Dermis blood vessel endothelial cell (primary cell): ENCODE measurements at regions not wholly inside any gene's neighbourhood (a gene's known extent, or its start where the extent isn't known, plus 50 kb on each side); places are given as distances from the start of the nearest gene placed in this dataset.

Source experiments
- DNase-seq: peaks from one replicate; pipeline ENCODE4 v3.0.0; 2010

DNA sequence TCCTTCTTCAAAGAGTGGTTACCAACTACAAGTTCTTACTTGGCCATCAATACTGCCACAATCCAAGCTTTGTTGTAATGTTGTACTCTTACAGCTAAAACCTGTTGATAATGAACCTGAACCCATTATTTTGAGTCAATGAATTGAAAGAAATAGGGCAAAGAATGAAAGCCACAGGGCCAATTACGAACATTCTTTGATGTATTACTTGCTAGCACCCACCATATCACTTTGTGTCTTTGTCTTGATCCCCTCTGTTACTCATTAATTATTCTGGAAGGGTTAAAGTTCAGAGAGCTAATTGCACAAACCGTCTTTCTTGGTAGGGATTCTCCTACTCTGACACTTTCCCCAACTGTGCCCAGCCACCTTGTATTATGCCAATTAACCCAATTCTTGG, 53.2 kb upstream of the TFEC start:
- no peak for DNase-seq

DNA sequence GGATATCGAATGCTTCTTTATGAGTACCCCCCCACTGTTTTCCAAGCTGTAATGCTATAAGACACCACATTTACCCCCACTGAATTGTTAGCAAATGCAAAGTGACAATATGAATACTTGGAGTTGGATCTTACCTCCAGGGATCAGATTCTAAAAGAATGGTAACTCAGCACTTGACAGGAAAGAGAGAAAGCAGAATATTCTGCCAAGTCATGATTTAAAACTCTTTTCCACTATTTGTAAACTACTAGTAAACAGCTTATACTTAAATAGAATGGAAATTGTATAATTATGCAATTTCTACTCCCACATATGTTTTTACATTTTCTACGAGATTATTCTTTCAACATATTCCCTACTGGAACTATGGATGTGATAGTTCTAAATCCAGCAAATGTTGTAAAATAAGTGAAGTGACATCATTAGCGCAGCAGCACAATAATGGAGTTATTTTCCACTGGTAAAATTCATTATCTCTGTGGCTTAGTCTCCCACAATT, 56.0 kb upstream of the TFEC start:
- DNase-seq, result no peak

DNA sequence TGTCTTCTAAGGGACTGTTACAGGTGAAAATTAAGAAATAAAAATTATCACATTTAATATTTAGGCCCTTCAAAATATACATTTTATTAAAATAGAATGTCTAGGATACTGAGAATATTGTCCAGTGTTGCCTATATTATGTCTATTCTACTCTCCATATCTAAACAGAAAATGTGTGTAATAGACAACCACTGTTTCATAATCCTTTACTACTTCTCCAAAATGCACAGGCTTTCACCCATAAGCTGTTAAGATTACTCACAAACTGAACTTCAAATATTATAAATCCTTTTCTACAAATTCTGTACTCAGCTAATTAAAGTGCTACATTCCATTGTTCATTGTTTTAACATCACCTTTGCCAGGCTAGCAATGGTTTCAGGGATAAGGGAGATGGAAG, 56.7 kb upstream of the TFEC start:
- no peak for DNase-seq

GRCh38 chr7:116087984-116088383, 57.4 kb upstream of the TFEC start:
- DNase-seq, result no peak

DNA sequence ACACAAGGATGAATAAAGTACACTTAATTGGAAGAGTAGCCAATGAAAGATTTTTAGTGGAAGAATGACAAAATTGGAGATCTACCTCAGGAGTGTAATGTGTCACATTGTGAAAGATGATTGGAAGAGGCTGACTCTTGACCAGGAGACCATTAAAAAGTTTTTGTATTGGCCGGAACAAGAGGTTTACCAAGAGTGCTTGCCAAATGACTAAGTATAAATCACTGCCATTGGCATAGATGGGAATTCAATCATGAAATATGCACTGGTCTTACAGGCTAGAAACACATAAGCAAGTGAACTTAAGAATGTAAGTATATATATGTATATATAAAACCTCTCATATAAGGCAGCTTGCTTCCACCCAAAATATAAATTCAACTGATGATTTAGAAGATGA, 58.7 kb upstream of the TFEC start:
- no peak for DNase-seq

- no peak for DNase-seq
These were observed 63.1 kb upstream of the TFEC start for GRCh38 chr7:116093516-116094301.

DNA sequence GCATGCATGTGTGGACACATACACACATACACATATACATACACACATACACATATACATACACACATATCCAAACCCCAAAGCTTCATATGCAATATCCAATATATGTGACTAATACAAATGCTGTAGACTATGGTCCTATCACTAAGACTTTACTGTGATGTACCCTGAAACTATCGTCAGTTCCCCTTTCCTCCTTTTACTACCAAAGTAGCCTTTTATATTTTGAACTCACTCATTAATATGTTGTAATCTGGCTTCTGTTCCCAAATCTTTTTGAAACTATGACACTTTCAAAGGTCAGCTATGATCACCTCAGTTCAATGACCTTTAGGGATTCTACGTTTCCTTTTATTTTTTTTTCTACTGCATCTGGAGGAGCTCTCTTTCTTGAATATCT, 64.8 kb upstream of the TFEC start:
- DNase-seq, result no peak

DNA sequence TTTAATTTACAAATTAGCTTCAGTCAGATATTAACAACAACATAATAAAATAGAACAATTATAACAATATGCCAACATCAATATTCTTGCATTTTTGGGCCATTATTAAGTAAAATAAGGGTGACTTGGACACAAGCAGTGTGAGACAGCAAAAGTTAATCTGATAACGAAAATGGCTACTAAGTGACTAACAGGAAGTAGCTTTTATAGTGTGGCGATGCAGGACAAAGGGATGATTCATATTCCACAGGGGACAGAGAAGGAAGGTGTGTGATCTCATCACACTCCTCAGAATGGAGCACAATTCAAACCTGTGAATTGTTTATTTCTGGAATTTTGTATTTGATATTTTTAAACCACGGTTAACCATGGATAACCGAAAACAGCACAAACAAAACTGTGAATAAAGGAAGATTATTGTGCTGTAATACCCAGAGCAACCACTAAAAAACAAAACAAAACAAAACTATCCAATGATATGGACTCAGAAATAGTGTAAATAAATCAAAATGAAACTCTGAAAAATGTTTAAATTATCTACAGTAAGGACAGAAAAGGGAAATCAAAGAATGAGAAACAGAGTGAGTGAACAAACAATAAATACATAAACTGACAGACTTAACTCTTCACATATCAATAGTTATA, 66.9 kb upstream of the TFEC start:
- DNase-seq, result peak; percentile 92

GRCh38 chr7:116098175-116098574, 67.6 kb upstream of the TFEC start:
- DNase-seq, result no peak

DNA sequence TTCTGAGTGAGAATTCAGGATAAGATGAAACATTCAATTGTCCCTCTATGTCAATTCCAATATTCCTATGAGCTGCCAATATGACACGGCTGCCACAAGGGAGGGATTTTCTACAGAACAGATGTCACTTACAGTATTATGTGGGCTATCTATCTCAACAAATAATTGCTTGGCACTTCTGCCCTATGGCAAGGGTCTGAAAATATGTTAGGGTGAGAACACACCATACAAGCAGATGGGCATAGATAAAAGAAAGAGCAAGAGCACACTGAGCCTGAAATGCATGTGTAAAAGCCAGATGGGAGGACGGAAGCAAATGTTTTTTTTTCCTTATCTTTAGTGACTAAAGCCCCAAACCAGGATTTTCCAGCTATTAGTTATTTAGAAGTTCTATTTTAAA, 70.1 kb upstream of the TFEC start:
- no peak for DNase-seq

- no peak for DNase-seq
These were observed 71.1 kb upstream of the TFEC start for GRCh38 chr7:116101704-116102103.

DNA sequence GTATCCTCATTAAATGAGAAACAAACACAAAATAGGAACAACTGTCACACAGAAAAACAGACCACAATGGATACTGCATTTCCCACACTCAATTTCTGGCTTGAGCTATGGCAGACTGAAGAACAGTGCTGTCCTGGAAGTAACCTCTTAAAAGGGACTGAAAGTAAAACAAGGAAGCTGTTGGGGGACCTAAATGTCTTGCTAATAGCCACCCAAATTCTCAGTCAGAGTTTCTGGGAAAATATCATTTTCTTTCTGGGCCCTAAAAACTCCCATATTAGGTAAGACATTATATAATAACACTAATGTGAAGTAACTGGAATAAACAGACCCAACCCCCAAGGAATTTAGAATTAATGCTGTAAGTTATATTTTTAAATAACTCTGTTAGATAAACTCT, 80.9 kb upstream of the TFEC start:
- no peak for DNase-seq

DNA sequence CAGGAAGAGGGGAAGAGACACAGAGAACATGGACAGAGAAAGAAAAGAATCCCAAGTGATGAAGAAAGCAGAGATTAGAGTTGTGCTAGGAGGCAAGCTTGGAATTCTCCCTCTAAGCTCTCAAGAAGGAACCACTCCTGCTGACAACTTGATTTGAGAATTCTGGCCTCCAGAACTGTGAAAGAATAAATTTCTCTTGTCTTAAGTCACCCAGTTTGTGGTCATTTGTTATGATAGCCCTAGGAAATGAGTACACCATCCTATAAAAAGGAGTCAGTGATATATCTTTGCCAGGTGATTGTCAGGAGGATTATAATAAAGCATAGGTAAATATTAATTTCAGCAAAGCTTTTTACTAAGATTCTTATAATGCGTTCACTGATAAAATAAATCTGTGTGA, 82.7 kb upstream of the TFEC start:
- DNase-seq, result no peak

DNA sequence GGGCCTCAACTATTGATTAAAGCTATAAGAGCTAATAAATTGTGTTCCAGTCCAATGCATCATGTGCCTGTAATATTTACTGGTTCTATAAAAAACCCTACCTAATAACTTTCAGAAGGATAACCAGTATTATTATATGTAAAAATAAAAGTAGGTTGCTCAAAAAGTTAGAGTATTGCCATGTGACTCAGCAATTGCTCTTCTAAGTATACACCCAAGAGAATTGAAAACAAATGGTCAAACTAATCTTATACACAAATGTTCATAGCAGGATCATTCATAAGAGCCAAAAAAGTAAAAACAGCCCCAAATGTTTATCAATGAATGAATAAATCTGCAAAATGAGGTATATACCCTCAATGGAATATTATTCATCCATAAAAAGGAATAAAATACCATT, 89.5 kb upstream of the TES start:
- no peak for DNase-seq

DNA sequence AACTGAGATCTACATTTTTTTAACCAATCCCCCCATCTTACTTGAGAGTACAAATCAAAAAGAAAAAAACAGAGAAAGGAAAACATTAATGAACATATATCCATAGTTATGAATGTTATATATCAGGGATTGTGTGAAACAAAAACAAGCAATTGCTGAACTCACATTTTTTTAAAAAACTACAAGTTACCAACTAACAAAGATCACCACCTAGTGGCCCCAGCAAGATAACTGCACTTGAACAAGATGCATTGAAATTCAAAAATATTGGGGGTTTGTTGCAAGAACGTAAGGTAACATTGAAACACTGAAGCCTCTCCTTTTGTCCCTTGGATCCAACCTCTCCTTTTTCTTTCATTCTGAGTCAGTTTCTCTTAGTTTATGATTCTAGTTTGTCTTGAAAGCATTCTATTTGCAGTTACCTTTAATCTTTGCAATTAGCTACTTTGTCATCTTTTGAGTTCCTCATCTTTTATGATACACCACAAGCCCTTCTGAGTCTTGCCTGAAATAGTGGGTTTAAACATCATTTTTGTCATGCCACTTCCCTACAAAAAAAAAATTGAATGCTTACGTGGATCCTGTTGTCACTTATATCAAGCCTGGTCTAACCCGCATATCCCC, 87.3 kb upstream of the TES start:
- peak; percentile 73 for DNase-seq

DNA sequence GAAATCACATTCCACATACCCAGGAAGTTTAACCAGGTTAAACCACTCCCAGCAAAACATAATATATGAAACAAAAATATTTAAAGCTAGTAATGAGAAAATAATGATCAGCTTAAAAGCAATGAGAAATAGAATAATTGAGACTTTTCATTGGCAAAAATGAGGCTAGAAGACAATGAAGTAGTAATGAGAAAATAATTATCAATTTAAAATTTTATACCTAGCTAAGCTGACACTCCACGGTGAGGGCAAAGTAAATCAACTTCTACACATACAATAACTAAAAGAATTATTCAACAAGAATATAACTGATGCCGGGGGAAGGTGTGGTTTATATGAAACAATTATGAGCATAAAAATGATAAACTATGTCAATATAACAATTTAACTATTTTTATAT, 82.2 kb upstream of the TES start:
- no peak for DNase-seq

GRCh38 chr7:116135306-116135705, 75.0 kb upstream of the TES start:
- DNase-seq, result peak; percentile 12

DNA sequence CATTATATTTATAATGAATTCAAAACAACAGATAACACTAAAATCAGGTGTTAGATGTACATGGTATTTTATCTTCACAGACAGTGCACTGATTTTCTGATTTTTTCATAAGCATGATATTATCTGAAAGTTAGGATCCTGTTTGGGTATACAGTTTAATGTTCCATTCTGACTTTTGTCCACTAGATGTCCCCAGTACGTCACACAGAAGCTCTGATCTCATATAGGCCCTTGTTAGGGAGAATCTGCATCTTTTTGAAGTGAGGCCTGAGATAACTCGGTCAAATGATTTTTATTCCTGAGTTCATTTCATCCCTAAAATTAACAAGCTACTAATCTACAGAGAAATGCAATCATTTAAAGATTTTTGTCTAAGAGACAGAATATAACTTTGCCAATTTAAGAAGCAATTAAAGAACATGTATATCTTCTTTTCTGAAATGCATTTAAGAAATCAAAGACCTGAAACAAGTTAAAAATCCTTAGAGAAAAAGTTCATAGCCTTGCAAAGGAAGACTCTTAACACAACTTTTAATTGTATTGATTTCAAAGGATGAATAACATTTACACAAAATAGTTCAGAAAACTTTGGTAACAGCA, 72.0 kb upstream of the TES start:
- peak; percentile 83 for DNase-seq

DNA sequence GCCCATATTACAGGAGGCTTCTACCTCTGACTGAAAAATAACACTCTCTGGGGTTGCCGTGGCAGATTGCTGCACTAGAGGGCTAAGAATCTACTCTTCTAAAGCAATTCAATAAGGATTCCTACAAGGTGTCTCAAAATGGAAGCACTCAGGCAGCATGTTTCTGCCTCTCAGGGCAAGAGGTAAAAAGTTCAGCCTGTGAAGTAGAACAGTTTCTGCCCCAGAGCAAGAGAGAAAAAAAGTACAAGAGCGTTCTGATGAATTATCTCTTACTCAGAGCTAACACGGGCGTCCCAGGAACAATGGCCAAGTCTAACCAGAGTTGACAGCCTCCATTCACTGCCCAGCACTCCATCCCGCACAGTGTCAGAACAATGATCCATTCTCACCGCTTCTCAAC, 71.3 kb upstream of the TES start:
- no peak for DNase-seq

- DNase-seq, result no peak
These were observed 70.5 kb upstream of the TES start for GRCh38 chr7:116139807-116140206.

DNA sequence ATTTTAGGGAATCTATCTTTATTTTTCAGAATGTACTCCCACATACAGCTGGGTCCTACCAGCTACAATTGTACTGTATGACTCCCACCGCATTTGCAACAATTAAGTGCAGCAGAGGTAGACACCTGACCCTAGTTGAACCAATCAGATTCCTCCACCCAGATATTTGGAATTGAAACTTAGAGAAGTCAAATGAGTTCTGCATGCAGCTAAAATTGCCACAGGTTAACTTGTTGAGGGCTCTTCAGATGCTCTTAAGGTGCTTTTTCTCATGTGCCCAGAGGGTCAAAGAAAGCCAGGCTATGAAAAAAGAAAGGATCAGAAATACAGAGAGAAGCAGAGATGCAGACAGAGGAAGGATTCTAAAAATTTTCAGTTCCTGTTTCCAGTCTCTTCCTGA, 68.0 kb upstream of the TES start:
- DNase-seq, result no peak

DNA sequence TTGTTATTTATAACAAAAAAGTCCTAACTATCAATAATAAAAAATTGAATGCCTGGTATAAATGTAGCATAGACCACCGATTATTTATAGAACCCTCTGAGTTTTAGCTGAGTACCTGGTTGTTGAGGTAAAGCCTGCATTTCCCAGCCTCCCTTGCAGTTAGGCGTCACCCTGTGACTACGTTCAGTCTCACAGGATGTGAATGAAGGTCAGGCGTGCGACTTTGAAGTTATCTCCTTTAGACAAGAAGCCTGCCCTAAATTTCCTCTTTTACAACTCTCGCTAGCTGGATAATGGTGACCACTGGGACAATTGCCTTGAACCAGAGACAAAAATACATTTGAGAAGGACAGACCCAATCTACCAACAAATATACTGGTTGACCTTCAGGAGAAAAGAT, 67.5 kb upstream of the TES start:
- DNase-seq, result no peak

- DNase-seq, result no peak
These were observed 65.0 kb upstream of the TES start for GRCh38 chr7:116145245-116145852.
